ENCODE measurements at regions not wholly inside any gene's neighbourhood (a gene's known extent, or its start where the extent isn't known, plus 50 kb on each side); places are given as distances from the start of the nearest gene placed in this dataset.

GRCh38 chr4:62275470-62275869 is 1075.3 kb downstream of the ADGRL3 start:
- peaks cover 7% of the 10 kb centered on the region for H3K27me3 Mint-ChIP-seq
- H3K4me1 Mint-ChIP-seq (ENCODE audit: low read depth): no peaks in the 10 kb centered on the region
- no peak overlapping the region for H3K27ac Mint-ChIP-seq
- H3K4me3 Mint-ChIP-seq (ENCODE audit: low read depth): no peak overlapping the region
- TF ChIP-seq, protein P1, sequence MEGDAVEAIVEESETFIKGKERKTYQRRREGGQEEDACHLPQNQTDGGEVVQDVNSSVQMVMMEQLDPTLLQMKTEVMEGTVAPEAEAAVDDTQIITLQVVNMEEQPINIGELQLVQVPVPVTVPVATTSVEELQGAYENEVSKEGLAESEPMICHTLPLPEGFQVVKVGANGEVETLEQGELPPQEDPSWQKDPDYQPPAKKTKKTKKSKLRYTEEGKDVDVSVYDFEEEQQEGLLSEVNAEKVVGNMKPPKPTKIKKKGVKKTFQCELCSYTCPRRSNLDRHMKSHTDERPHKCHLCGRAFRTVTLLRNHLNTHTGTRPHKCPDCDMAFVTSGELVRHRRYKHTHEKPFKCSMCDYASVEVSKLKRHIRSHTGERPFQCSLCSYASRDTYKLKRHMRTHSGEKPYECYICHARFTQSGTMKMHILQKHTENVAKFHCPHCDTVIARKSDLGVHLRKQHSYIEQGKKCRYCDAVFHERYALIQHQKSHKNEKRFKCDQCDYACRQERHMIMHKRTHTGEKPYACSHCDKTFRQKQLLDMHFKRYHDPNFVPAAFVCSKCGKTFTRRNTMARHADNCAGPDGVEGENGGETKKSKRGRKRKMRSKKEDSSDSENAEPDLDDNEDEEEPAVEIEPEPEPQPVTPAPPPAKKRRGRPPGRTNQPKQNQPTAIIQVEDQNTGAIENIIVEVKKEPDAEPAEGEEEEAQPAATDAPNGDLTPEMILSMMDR (IDR thresholded peaks at IDR 0.05; ENCODE audit: unreplicated experiment): no peak
- H3K36me3 Mint-ChIP-seq (ENCODE audit: insufficient read depth): no peaks in the 10 kb centered on the region
- H3K9me3 Mint-ChIP-seq (ENCODE audit: low read depth): no peaks in the 10 kb centered on the region
- no peak for DNase-seq (ENCODE audit: low spot score, unreplicated experiment)

DNA sequence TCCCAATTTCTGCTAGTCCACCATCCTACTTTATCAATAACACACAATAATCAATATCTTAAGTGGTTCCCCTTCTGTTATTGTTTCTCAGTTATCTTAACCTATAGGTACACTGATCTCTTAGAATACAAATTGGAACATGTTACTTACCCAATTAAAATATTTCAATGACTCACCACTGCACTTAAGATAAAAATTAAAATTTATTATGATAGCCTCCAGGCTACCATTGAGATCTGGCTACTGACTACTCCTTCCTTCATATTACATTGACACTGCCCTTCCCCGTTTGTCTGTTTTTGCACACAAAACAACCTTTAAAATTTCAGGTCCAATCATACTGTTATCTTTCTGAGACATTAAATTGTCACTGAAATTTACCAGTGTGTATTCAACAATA is 1074.7 kb downstream of the ADGRL3 start:
- Mint-ChIP-seq H3K36me3 (ENCODE audit: insufficient read depth) (no peaks in the 10 kb centered on the region), H3K4me3 (ENCODE audit: low read depth) (no peak overlapping the region), H3K27me3 (peaks cover 7% of the 10 kb centered on the region), H3K9me3 (ENCODE audit: low read depth) (no peaks in the 10 kb centered on the region), H3K4me1 (ENCODE audit: low read depth) (no peaks in the 10 kb centered on the region), H3K27ac (no peak overlapping the region)
- TF ChIP-seq, protein P1 (IDR thresholded peaks at IDR 0.05; ENCODE audit: unreplicated experiment): no peak
- DNase-seq (ENCODE audit: low spot score, unreplicated experiment): no peak

GRCh38 chr4:62271107-62271506 is 1071.0 kb downstream of the ADGRL3 start:
- H3K36me3 Mint-ChIP-seq (ENCODE audit: insufficient read depth): no peaks in the 10 kb centered on the region
- DNase-seq (ENCODE audit: low spot score, unreplicated experiment): no peak
- H3K4me1 Mint-ChIP-seq (ENCODE audit: low read depth): peaks cover 4% of the 10 kb centered on the region
- H3K27ac Mint-ChIP-seq: no peak overlapping the region
- peaks cover 7% of the 10 kb centered on the region for H3K27me3 Mint-ChIP-seq
- TF ChIP-seq, protein P1 (IDR thresholded peaks at IDR 0.05; ENCODE audit: unreplicated experiment): no peak
- no peaks in the 10 kb centered on the region for H3K9me3 Mint-ChIP-seq (ENCODE audit: low read depth)
- no peak overlapping the region for H3K4me3 Mint-ChIP-seq (ENCODE audit: low read depth)

DNA sequence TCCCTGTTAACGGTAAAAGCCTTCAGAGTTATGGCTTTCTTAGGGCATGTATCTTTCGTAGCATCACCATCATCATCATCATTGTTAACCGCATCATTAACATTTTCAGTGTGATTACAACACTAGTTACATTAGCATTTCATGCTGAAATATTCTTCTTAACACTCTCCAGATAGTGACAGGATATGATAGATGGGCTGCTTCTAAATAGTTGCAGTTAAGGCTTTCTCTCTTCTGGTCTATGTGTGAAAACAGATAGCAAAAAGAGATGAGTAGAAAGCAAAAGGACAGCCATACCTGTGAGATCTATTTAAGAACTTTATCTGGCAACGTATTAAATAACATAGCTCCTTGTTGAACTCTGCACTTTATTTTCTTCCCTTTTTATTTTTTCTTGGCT is 1069.8 kb downstream of the ADGRL3 start:
- H3K9me3 Mint-ChIP-seq (ENCODE audit: low read depth): no peaks in the 10 kb centered on the region
- TF ChIP-seq, protein P1 (IDR thresholded peaks at IDR 0.05; ENCODE audit: unreplicated experiment): no peak

GRCh38 chr4:62263454-62263853 is 1063.3 kb downstream of the ADGRL3 start:
- Mint-ChIP-seq H3K36me3 (ENCODE audit: insufficient read depth) (no peaks in the 10 kb centered on the region), H3K4me3 (ENCODE audit: low read depth) (no peak overlapping the region), H3K27ac (no peak overlapping the region), H3K4me1 (ENCODE audit: low read depth) (peaks cover 4% of the 10 kb centered on the region), H3K9me3 (ENCODE audit: low read depth) (no peaks in the 10 kb centered on the region), H3K27me3 (no peaks in the 10 kb centered on the region)
- TF ChIP-seq, protein P1 (IDR thresholded peaks at IDR 0.05; ENCODE audit: unreplicated experiment): no peak
- no peak for DNase-seq (ENCODE audit: low spot score, unreplicated experiment)

More for the DNA sequence above, 1069.8 kb downstream of the ADGRL3 start:
- DNase-seq (ENCODE audit: low spot score, unreplicated experiment): no peak
- Mint-ChIP-seq H3K4me1 (ENCODE audit: low read depth) (peaks cover 4% of the 10 kb centered on the region), H3K27me3 (peaks cover 7% of the 10 kb centered on the region), H3K4me3 (ENCODE audit: low read depth) (no peak overlapping the region), H3K27ac (no peak overlapping the region), H3K36me3 (ENCODE audit: insufficient read depth) (no peaks in the 10 kb centered on the region)
